ENCODE measurements at regions not wholly inside any gene's neighbourhood (a gene's known extent, or its start where the extent isn't known, plus 50 kb on each side); places are given as distances from the start of the nearest gene placed in this dataset.

DNA sequence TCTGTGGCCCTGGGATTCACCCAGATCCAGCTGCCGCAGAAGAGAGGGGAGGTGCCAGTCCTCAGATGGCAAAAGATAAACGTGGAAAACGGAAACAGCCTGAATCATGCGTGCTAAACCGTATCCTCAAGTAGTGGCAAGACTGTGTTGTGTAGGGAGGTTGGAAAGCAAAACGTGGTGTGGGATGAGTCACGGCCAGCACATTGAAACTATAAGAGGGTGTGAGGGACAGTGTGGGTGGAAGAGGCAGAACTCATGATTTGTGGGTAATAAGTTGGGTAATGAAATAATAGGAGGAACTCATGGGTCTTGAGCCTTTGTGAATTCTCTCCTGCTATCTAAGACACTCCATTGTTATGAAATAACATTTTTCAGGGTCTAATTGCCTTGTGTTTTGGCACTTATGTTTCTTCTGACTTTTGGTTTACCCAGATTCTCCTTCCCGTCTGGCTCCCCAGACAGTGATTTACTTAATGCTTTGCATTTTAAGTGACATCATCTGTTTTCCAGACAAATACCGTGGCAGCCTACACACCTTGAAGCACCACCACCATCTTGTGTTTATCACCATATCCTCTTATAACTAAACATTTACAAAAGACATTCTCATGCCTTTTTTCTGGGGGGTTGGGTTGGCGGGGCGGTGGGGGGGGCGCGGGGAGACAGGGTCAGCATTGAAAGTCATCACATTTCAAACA lies 62.3 kb upstream of the PTCSC3 start:
- TF ChIP-seq, protein P1, sequence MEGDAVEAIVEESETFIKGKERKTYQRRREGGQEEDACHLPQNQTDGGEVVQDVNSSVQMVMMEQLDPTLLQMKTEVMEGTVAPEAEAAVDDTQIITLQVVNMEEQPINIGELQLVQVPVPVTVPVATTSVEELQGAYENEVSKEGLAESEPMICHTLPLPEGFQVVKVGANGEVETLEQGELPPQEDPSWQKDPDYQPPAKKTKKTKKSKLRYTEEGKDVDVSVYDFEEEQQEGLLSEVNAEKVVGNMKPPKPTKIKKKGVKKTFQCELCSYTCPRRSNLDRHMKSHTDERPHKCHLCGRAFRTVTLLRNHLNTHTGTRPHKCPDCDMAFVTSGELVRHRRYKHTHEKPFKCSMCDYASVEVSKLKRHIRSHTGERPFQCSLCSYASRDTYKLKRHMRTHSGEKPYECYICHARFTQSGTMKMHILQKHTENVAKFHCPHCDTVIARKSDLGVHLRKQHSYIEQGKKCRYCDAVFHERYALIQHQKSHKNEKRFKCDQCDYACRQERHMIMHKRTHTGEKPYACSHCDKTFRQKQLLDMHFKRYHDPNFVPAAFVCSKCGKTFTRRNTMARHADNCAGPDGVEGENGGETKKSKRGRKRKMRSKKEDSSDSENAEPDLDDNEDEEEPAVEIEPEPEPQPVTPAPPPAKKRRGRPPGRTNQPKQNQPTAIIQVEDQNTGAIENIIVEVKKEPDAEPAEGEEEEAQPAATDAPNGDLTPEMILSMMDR (IDR thresholded peaks at IDR 0.05), result no peak
- peak in 1 of 2 donors; percentile 36 for TF ChIP-seq POLR2AphosphoS5 (IDR thresholded peaks at IDR 0.05)

All from upper lobe of left lung (tissue), 4 donors.